DLD1 (cell line): ENCODE measurements at regions not wholly inside any gene's neighbourhood (a gene's known extent, or its start where the extent isn't known, plus 50 kb on each side); places are given as distances from the start of the nearest gene placed in this dataset.

Experiments used
- in situ Hi-C: cut with HindIII; loops from 2 replicates; pipeline ENCODE4 v1.10.0; 2017; ENCODE audit warnings: low sequenced_read_pairs

DNA sequence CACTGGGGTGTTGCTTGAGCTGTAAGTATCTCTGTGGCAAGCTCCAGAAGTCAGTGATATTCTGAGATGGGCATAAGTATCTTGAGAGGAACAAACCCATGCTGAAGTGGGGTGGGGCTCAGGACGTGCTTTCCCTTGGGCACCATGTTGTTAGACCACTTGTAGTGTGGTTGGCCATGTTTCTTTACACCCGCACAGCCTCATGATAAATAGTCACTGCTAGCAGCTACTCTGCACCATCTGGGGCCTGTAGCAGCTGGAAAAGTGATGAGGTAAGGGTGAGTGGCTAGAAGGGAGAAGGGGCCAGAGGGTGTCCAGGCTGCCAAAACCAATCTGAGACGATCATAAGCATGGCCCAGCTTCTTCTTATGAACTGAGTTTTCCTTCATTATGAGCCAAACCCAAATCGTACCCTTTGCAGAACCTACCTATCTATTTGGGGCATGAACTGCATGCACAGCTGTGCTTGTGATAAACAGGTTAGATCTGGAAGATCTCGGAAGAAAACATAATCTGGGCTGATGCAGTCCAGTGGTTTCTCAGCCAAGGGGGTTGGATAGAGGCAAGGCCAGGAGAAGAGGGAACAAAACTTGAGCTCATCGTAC lies 91.9 kb upstream of the IRF2BP2 start:
- in situ Hi-C loops = no loop called here

- in situ Hi-C loops = no loop called here
Measured at GRCh38 chr1:234699795-234700665, 90.1 kb upstream of the IRF2BP2 start.

DNA sequence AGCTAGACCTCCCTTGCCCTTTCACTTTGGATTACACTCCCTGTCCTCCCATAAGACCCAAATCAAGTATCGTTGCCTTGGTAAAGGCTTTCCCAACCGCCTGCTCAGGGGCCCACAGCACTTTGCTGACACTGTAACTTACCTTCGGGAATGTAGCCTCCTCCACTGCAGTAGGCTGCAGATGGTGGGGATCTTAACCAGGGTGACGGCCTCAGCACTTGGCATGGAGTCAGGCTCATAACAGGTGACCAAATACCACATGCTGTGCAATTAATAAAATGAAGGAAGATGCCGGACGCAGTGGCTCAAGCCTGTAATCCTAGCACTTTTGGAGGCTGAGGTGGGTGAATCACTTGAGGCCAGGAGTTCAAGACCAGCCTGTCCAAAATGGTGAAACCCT lies 88.7 kb upstream of the IRF2BP2 start:
- in situ Hi-C loops = no loop called here

- in situ Hi-C loops = no loop called here
Measured at GRCh38 chr1:234697741-234698140, 87.8 kb upstream of the IRF2BP2 start.

DNA sequence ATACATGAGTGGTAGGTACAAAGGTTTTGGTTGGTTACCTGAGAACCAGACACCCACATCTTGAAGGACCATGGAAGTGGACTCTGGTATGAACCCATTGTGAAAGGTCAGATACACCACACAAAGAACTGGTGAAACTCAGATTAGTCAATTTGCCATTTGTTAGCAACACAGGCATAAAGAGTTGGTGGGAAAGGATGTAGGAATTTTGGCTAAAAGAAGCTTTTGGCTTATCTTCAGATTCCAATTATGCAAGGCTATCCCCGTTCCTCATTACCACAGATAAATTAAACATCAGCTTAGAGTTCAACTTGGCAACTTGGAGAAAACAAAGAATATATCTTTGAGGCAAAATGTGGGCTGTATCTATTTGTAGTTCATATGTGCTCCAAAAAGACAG lies 87.0 kb upstream of the IRF2BP2 start:
- in situ Hi-C loops = no loop called here

- in situ Hi-C loops = no loop called here
Measured at GRCh38 chr1:234696148-234696576, 86.2 kb upstream of the IRF2BP2 start.

DNA sequence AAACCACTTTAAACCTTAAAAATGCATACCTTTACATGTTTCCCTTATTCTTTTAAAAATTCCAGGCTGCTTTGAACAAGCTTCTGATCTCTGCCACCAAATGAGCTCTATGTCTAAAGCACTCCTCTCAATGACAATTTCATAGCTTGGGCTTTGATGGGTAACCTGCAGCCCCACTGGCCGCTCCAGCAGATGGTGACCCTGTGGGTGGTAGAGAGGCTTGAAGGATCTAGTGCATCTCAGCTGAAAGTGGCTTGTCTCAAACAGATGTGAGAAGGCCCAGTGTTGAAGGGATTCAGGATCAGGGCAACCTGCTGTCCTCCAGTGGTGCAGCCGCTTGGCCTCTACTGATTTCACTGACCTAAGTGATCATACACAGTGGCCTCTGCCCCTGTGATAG lies 84.7 kb upstream of the IRF2BP2 start:
- in situ Hi-C loops = no loop called here

- in situ Hi-C loops = no loop called here
Measured at GRCh38 chr1:234692966-234693580, 83.1 kb upstream of the IRF2BP2 start.

DNA sequence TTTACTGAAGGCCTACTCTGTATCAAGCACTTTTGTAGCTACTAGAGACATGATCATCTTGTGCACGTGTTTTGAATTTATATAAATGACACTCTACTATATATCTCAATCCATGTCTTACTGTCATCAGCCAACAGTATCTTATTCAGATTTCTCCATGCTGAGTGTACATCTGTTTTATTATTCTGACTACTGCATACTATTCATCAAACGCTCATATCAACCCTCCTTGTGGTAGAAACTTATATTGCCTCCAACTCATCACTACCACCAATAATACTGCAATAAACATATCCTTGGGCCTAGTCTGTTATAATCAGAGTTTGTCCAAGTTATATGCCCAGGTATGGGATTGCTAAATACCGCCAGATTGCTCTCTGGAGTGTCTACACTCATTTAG lies 81.6 kb upstream of the IRF2BP2 start:
- in situ Hi-C loops = no loop called here

DNA sequence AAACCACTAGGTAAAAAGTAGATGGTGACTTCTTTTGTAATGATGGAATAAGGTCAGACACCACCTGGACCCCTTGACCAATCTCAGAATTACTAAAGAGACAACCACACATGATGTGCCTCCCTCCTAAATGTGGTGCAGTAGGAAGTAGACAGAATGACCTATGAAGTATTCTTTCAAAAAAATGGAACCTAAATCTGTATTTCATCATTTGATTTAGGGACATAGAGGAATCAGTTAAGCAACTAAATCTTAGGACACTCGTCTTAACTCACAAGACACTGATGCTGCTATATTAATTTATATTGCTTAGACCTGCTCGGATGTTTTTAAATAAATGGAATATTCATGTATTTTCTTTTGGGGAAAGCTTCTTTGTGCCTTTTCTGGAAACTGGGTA lies 80.9 kb upstream of the IRF2BP2 start:
- in situ Hi-C loops = no loop called here

DNA sequence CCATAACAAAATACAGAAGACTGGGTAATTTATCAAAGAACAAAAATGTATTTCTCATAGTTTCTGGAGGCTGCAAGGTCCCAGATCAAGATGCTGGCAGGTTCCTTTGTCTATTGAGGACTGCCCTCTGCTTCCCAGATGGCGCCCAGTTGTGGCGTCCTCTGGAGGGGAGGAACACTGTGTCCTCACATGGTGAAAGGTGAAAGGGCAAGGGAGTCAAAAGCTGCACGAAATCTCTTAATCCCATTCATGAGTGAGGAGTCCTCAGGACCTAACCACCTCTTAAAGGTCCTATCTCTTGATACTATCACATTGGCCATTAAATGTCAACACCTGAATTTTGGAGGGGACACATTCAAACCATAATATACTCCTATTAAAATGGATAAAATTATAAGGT lies 79.3 kb upstream of the IRF2BP2 start:
- in situ Hi-C loops = no loop called here

GRCh38 chr1:234687011-234687410 lies 77.0 kb upstream of the IRF2BP2 start:
- in situ Hi-C loops = no loop called here

GRCh38 chr1:234686035-234686434 lies 76.1 kb upstream of the IRF2BP2 start:
- in situ Hi-C loops = no loop called here

DNA sequence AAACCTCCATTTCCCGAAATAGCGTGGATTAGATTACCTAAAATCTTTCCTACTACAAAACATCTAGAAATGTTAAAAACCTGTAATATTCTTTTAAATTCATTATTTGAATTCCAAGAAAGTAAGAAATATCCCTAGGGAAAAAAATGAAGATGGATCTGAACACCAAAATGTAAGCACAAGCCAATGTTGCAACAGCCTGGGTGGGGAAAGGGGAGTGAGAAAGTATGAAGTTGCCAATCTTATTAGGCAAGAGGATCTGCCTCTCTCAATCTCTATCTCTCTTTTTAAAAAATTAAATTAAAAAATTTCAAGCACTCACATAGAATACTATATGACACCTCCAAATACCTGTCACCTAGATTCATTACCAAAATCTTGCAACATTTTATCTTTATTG lies 74.9 kb upstream of the IRF2BP2 start:
- in situ Hi-C loops = no loop called here

- in situ Hi-C loops = no loop called here
Measured at GRCh38 chr1:234683861-234684632, 74.1 kb upstream of the IRF2BP2 start.

GRCh38 chr1:234683127-234683860 lies 73.3 kb upstream of the IRF2BP2 start:
- in situ Hi-C loops = no loop called here

DNA sequence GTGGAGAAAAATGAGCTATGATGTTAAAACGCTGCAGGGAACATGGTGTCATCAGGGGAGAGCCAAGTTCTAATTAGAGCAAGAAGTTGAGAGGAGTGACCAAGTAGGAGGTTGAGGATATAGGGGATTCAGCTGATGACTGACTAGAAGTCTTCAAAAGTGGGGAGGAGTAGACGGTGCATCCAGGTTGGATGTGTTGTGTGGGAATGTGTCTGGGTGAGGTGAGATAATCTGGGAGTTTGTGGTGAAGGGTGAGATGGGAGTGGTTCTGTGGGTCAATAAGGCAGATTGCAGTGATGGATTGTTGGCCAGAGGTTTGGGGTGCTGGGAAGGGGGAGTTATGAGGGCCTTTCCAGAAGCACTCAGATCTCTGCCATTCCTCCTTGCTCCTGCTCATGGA lies 72.0 kb upstream of the IRF2BP2 start:
- in situ Hi-C loops = no loop called here

- in situ Hi-C loops = no loop called here
Measured at GRCh38 chr1:234681065-234681464, 71.1 kb upstream of the IRF2BP2 start.

DNA sequence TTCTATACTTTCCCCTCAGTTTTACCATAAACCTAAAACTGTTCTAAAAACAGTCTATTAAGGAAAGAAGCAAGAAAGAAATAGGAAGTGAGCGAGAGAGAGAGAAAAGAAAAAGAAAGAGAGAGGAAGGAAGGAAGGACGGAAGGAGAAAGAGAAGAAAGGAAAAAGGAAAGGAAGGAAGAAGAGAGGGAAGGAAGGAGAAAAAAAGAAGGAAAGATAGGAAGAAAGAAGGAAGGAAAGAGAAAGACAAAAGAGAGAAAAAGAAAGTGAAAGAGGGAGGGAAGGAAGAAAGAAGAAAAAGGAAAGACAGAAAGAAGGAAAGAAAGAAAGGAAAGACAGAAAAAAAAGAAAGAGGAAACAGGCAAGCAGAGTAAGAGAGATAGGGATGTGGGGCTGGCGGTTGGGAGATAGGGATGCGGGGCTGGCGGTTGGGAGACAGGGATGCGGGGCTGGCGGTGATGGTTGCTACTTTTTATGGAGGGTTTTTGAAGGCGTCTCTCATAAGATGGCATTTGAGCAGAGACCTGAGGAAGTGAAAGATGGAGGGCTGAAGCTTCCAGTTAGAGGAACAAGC lies 70.4 kb upstream of the IRF2BP2 start:
- in situ Hi-C loops = no loop called here

DNA sequence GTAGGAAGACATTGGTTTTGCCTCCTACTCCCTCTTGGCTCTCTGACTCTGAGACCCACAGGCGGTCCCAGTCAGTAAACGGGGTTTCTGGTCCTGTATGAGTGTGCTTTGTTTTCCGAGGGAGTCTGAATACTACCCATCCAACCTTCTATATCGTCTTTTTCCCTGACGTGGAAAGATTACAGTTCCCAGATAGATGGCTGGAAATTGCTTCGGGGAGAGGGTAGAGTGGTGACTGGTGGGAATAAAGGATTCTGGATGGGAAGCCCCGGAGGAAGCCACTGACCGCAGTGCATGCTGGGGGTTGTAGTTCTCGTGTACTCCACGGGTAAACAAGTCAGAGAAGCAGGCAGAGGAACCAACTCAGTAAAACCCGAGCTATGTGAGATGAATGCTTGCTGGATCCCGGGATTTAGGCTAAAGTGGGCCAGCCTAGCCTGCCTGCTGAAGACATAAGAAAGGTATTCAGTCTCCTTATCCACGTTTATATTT lies 66.2 kb upstream of the IRF2BP2 start:
- in situ Hi-C loops = no loop called here
